ENCODE measurements at regions not wholly inside any gene's neighbourhood (a gene's known extent, or its start where the extent isn't known, plus 50 kb on each side); places are given as distances from the start of the nearest gene placed in this dataset.

- DNase-seq (ENCODE audit: low read depth), result no peak
- TF ChIP-seq CTCF (IDR thresholded peaks at IDR 0.05; ENCODE audit: insufficient read depth, low read depth, low read length), result no peak
- CTCF ChIA-PET, result no interaction called here
- POLR2A ChIA-PET, result no interaction called here
- H3K4me3 ChIP-seq (ENCODE audit: low read depth, low read length), result no peak overlapping the region
- H3K36me3 ChIP-seq (ENCODE audit: control insufficient read depth, insufficient read depth, low read length), result no peaks in the 10 kb centered on the region
- no peaks in the 10 kb centered on the region for H3K27me3 ChIP-seq (ENCODE audit: control insufficient read depth, insufficient read depth, low read length)
These were observed 152.8 kb upstream of the GSC start for GRCh38 chr14:94922595-94923239.

GRCh38 chr14:94921882-94922585, 152.1 kb upstream of the GSC start:
- Histone ChIP-seq H3K27me3 (ENCODE audit: control insufficient read depth, insufficient read depth, low read length) (no peaks in the 10 kb centered on the region), H3K36me3 (ENCODE audit: control insufficient read depth, insufficient read depth, low read length) (no peaks in the 10 kb centered on the region), H3K4me3 (ENCODE audit: low read depth, low read length) (no peak overlapping the region)
- ChIA-PET CTCF (no interaction called here), POLR2A (no interaction called here)
- peak; percentile 26 for DNase-seq (ENCODE audit: low read depth)
- TF ChIP-seq CTCF (IDR thresholded peaks at IDR 0.05; ENCODE audit: insufficient read depth, low read depth, low read length), result no peak

- CTCF ChIA-PET, result no interaction called here
- no peaks in the 10 kb centered on the region for H3K27me3 ChIP-seq (ENCODE audit: control insufficient read depth, insufficient read depth, low read length)
- no peaks in the 10 kb centered on the region for H3K36me3 ChIP-seq (ENCODE audit: control insufficient read depth, insufficient read depth, low read length)
- no peak for DNase-seq (ENCODE audit: low read depth)
- no peak for TF ChIP-seq CTCF (IDR thresholded peaks at IDR 0.05; ENCODE audit: insufficient read depth, low read depth, low read length)
- POLR2A ChIA-PET, result no interaction called here
- no peak overlapping the region for H3K4me3 ChIP-seq (ENCODE audit: low read depth, low read length)
These were observed 151.5 kb upstream of the GSC start for GRCh38 chr14:94921456-94921855.

- no peak for TF ChIP-seq CTCF (IDR thresholded peaks at IDR 0.05; ENCODE audit: insufficient read depth, low read depth, low read length)
- Histone ChIP-seq H3K27me3 (ENCODE audit: control insufficient read depth, insufficient read depth, low read length) (no peaks in the 10 kb centered on the region), H3K4me3 (ENCODE audit: low read depth, low read length) (no peak overlapping the region), H3K36me3 (ENCODE audit: control insufficient read depth, insufficient read depth, low read length) (no peaks in the 10 kb centered on the region)
- CTCF ChIA-PET, result no interaction called here
- POLR2A ChIA-PET, result no interaction called here
- DNase-seq (ENCODE audit: low read depth), result no peak
These were observed 150.0 kb upstream of the GSC start for GRCh38 chr14:94919896-94920295.

GRCh38 chr14:94918896-94919295, 149.0 kb upstream of the GSC start:
- no peaks in the 10 kb centered on the region for H3K27me3 ChIP-seq (ENCODE audit: control insufficient read depth, insufficient read depth, low read length)
- H3K36me3 ChIP-seq (ENCODE audit: control insufficient read depth, insufficient read depth, low read length), result no peaks in the 10 kb centered on the region
- no peak for TF ChIP-seq CTCF (IDR thresholded peaks at IDR 0.05; ENCODE audit: insufficient read depth, low read depth, low read length)
- ChIA-PET CTCF (no interaction called here), POLR2A (no interaction called here)
- no peak overlapping the region for H3K4me3 ChIP-seq (ENCODE audit: low read depth, low read length)
- no peak for DNase-seq (ENCODE audit: low read depth)

Measured in BJ (cell line).